Stimulated activated naive B cell treated with anti-CD40 and anti-IgM and Interleukin-4, amounts not matched to agents 10 μg/mL and 1 μg/mL and 100 μg/mL, for 72 hours (primary cell): ENCODE measurements at regions not wholly inside any gene's neighbourhood (a gene's known extent, or its start where the extent isn't known, plus 50 kb on each side); places are given as distances from the start of the nearest gene placed in this dataset.

Source experiments
- ATAC-seq, 2 donors: fragments of 150-1000 bp; cut with Tn5 transposase; replicated peaks; 2 replicates each; pipeline ENCODE4 v1.10.0; 2021; ENCODE audit warnings: moderate library complexity in 1 of 2
- DNase-seq: peaks from one replicate; pipeline ENCODE4 v3.0.0; 2021
- H3K27ac Mint-ChIP-seq: one replicate; pipeline ENCODE4 v1.8.0; 2022; ENCODE audit warnings: mild to moderate bottlenecking, mixed read lengths
- H3K27me3 Mint-ChIP-seq, 2 donors: one replicate each; pipeline ENCODE4 v1.8.0; 2022; ENCODE audit warnings: mixed read lengths in 2 of 2
- H3K36me3 Mint-ChIP-seq, 2 donors: one replicate each; pipeline ENCODE4 v1.8.0; 2022; ENCODE audit warnings: mixed read lengths in 2 of 2, mild to moderate bottlenecking in 1 of 2
- H3K4me1 Mint-ChIP-seq, 2 donors: one replicate each; pipeline ENCODE4 v1.8.0; 2022; ENCODE audit warnings: mixed read lengths in 2 of 2, mild to moderate bottlenecking in 1 of 2
- H3K4me3 Mint-ChIP-seq, 2 donors: one replicate each; pipeline ENCODE4 v1.8.0; 2022; ENCODE audit warnings: mild to moderate bottlenecking in 2 of 2, mixed read lengths in 2 of 2, moderate library complexity in 1 of 2
- H3K9me3 Mint-ChIP-seq, 2 donors: one replicate each; pipeline ENCODE4 v1.8.0; 2022; ENCODE audit warnings: mixed read lengths in 2 of 2, mild to moderate bottlenecking in 1 of 2

DNA sequence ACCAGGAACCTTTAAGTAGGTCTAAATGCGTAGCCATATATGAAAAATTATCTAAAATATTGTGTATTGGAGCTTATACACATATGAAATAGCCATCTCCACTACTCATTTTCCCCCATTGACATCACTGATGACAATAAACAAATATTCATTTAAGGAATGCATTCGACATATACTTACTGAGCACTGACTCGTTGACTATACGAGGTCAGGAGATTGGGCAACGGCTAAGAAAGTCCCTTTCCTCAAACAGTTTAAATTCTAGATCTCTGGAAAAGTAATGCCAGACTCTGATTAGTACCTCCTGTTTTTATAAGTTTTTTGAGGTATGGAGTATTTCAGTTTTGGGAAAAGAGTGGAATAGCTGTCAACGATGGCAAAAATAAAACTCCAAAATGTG, 139.4 kb upstream of the DIO2 start:
- Mint-ChIP-seq H3K4me1 (no peaks in the 10 kb centered on the region), H3K27ac (no peak overlapping the region), H3K4me3 (no peak overlapping the region), H3K36me3 (no peaks in the 10 kb centered on the region), H3K9me3 (peaks cover 0 to 3% of the 10 kb centered on the region in 2 donors), H3K27me3 (no peaks in the 10 kb centered on the region)
- DNase-seq (no peak), ATAC-seq (no peak)

DNA sequence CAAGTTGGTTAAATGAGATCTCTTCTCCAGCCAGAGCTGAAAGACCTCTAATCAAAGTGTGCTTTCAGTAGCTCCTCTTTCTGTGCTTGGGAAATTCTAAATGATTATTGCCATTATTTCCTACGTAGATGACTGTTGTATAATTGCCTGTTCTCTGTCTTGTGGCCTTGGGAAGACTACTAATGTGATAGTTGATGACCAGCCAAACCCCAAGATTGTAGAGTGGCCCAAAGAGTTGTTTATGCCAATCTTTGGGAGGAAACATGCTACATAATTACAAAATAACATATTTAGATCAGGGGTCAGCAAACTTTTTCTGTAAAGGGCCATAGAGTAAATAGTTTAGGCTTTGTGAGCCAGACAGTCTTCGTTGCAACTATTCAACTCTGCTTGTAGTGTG, 135.1 kb upstream of the DIO2 start:
- Mint-ChIP-seq H3K4me3 (no peak overlapping the region), H3K4me1 (no peaks in the 10 kb centered on the region), H3K27me3 (no peaks in the 10 kb centered on the region), H3K36me3 (no peaks in the 10 kb centered on the region), H3K27ac (no peak overlapping the region), H3K9me3 (peaks cover 0 to 3% of the 10 kb centered on the region in 2 donors)
- ATAC-seq (no peak), DNase-seq (no peak)

DNA sequence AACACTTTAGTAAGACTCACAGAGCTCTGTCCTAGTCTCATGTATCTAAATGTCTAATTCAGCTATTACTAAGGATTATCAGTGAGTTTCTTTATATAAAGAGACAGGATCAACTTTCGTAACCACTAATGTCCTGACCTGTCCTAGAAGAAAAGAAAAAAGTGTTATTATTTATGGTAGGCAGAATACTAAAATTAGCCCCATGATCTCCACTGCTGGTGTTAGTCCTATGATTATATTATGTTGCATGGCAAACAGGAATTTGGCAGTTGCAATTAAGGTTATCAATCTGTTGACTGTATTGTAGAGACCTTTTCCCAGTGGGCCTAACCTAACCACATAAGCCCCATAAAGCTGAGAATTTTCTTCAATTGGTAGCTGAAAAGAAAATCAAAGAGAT, 132.9 kb upstream of the DIO2 start:
- H3K9me3 Mint-ChIP-seq: peaks cover 5 to 6% of the 10 kb centered on the region in 2 donors
- ATAC-seq (no peak), DNase-seq (no peak)
- H3K27ac Mint-ChIP-seq: no peak overlapping the region
- H3K27me3 Mint-ChIP-seq: no peaks in the 10 kb centered on the region
- no peaks in the 10 kb centered on the region for H3K36me3 Mint-ChIP-seq
- H3K4me1 Mint-ChIP-seq: no peaks in the 10 kb centered on the region
- H3K4me3 Mint-ChIP-seq: no peak overlapping the region

DNA sequence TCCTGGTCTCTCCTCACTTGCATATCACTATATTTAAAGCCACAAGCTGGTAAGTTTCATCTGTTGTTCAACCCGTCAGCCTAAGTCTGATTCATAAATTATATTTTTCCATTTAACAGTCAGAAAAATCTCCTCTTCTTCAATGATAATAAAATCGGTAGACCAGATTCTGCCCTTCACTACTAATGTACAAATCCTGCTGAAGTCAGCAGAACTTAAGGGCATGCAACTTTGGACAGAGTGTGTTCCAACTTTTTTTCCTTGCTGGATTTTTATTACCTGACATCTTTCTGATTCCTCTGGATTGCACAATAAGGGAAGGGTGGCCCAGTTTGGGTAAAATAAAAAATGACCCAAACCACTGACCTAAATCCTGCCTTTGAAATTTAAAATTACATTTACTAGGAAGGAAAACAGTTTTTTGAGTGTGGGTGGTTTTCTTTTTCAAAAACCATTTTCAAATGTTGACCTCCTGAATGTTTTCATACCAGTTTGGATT, 125.4 kb upstream of the DIO2 start:
- Mint-ChIP-seq H3K9me3 (peaks cover 5 to 6% of the 10 kb centered on the region in 2 donors), H3K4me1 (no peaks in the 10 kb centered on the region), H3K36me3 (no peaks in the 10 kb centered on the region), H3K27me3 (no peaks in the 10 kb centered on the region), H3K27ac (no peak overlapping the region), H3K4me3 (no peak overlapping the region)
- ATAC-seq (no peak), DNase-seq (no peak)

DNA sequence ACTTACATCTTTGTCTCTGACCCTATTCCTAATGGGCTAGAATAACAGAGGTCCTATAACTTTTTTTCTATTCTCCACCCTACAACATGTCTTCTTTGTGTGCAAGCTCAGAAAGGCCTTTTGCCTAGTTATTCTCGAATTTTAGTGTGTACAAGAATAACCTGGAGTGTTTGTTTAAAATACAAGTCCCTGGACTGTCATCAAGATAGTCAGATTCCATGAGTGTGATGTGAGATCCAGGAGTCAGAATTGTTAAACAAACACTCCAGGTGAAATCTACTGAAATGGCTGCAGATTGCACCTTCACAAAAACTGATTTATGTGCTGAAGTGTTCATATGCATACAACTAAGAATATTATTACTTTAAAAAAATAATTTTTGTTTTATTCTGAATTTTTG, 114.4 kb upstream of the DIO2 start:
- Mint-ChIP-seq H3K27me3 (no peaks in the 10 kb centered on the region), H3K4me1 (no peaks in the 10 kb centered on the region), H3K4me3 (no peak overlapping the region), H3K36me3 (no peaks in the 10 kb centered on the region), H3K9me3 (peaks cover 0 to 6% of the 10 kb centered on the region in 2 donors), H3K27ac (no peak overlapping the region)
- no peak for ATAC-seq
- no peak for DNase-seq

DNA sequence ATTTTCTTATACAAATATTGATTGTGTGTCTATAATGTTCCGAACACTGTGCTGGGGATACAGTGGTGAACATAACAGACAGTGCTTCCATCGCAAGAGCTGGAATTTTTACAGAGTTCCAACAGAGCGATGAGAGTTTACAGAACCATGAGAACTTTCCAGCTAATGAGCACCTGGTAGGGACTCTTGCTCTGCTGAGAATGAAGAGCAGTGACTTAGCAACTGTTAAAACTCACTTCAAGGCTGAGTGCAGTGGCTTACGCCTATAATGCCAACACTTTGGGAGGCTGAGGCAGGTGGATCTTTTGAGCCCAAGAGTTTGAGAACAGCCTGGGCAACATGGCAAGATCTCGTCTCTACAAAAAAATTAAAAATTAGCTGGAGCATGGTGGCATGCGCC, 113.8 kb upstream of the DIO2 start:
- no peak overlapping the region for H3K4me3 Mint-ChIP-seq

DNA sequence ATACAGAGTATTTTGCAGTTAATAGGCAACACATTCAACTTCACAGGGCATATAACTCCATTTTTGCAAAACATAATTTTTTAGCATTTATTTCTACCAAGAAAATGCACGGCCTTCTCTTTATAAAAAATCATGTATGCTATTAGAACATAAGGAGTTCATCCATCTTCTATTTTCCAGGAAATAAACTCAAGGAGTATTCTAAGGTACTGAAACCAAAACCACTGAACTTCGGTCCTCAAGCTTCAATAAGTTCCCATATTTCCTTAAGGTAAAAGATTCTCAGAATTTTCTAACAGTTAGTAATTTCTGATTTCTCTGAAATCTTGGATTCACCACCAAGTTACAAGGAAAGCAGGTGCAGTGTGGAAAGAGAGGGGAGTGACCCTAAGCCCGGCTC, 113.3 kb upstream of the DIO2 start:
- ATAC-seq: no peak
- DNase-seq: no peak
- peaks cover 4 to 9% of the 10 kb centered on the region in 2 donors for H3K9me3 Mint-ChIP-seq
- H3K27me3 Mint-ChIP-seq: no peaks in the 10 kb centered on the region
- no peaks in the 10 kb centered on the region for H3K4me1 Mint-ChIP-seq
- no peak overlapping the region for H3K4me3 Mint-ChIP-seq
- no peaks in the 10 kb centered on the region for H3K36me3 Mint-ChIP-seq
- no peak overlapping the region for H3K27ac Mint-ChIP-seq

More for the DNA sequence above, 113.8 kb upstream of the DIO2 start:
- ATAC-seq (no peak), DNase-seq (no peak)
- peaks cover 0 to 6% of the 10 kb centered on the region in 2 donors for H3K9me3 Mint-ChIP-seq
- H3K36me3 Mint-ChIP-seq: no peaks in the 10 kb centered on the region
- no peak overlapping the region for H3K27ac Mint-ChIP-seq
- no peaks in the 10 kb centered on the region for H3K27me3 Mint-ChIP-seq
- H3K4me1 Mint-ChIP-seq: no peaks in the 10 kb centered on the region

DNA sequence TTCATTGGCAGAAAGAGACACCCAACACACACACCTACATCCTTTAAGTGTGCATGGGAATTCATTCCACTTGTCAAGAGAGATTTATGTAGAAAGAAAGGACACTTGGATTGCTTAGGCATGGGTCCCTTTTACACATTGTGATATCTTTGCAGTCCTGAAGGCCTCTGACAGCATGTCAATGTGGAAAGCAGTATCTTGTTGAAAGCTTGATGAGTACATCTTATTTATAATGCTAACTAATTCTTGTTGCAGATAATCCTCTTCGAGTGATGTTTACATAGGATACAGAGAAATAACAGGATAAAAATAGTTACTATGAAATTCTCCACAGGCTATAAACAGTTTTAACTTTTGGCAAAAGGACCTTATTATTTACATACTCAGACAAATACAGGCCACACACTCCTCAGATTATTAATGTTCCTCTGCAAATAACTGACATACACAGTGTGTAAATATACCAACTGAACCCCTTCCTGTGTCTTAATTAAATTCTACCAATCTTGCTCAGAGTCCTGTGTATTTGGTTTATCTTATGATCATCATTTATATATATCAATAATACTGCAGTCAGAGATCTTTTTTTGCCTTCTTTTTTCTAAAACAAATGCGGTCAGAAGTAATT, 111.8 kb upstream of the DIO2 start:
- Mint-ChIP-seq H3K4me1 (no peaks in the 10 kb centered on the region), H3K4me3 (no peak overlapping the region), H3K27me3 (no peaks in the 10 kb centered on the region), H3K9me3 (peaks cover 6 to 12% of the 10 kb centered on the region in 2 donors), H3K36me3 (no peaks in the 10 kb centered on the region), H3K27ac (no peak overlapping the region)
- DNase-seq (no peak), ATAC-seq (no peak)

DNA sequence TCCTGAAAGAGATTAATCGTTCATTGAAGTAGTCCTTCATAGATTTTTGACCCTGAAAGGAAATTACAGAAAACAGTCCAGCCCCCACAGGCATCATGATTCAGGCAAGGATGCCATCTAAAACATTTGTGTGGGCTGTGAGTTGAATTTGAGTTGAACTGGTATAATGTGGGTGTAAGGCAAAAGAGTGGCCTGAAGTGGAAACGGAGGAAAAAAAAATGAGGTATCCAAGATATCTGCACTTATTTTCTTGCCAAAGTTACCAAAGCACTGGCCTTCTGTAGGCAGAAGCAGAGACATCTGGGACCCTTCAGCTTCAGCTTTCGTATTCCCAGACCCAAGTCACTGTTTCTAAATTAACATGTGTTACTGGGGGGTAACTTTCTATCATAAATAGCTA, 105.1 kb upstream of the DIO2 start:
- H3K9me3 Mint-ChIP-seq: peaks cover 6 to 12% of the 10 kb centered on the region in 2 donors
- no peak overlapping the region for H3K4me3 Mint-ChIP-seq
- no peak for DNase-seq
- H3K36me3 Mint-ChIP-seq: no peaks in the 10 kb centered on the region
- H3K4me1 Mint-ChIP-seq: no peaks in the 10 kb centered on the region
- ATAC-seq: no peak
- H3K27ac Mint-ChIP-seq: no peak overlapping the region
- H3K27me3 Mint-ChIP-seq: no peaks in the 10 kb centered on the region

DNA sequence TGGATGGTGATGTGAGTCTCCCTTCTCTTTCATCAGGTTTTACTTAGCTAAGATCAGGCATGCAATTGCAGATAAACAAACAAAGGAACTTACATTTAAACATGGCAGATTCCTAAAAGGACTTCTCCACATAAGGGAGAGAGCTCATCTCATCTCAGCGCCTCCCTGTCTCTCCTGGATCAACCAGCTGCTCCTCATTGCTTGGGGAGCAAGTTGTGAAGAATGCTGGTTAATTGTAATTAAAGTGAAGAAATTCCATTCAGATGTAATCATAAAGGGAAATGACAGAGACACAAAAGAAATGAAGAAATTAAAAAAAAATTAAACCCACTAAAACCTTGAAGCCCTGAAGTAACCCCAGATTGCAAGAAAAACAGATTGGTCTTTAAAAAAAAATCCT, 104.4 kb upstream of the DIO2 start:
- no peaks in the 10 kb centered on the region for H3K36me3 Mint-ChIP-seq
- no peak overlapping the region for H3K27ac Mint-ChIP-seq
- H3K4me3 Mint-ChIP-seq: no peak overlapping the region
- ATAC-seq (no peak), DNase-seq (no peak)
- no peaks in the 10 kb centered on the region for H3K27me3 Mint-ChIP-seq
- H3K9me3 Mint-ChIP-seq: peaks cover 5 to 12% of the 10 kb centered on the region in 2 donors
- H3K4me1 Mint-ChIP-seq: no peaks in the 10 kb centered on the region

DNA sequence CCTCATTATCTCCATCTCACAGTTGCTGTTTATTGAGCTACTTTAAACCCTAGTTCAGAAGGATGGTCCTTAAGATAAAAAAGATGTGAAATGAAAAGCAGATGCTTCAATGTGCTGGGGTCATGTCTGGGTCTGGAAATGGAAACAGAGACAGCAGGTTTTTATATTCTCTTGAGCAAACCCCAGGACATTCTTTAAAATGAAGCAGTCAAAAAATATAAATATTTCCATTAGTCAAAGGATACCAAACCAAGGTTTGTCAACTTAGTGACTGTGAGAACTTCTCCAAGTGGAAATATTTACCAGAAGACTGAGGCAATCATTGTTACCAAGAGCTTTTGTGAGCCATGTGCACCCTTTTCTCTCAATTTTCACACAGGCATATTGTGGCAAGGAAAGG, 102.5 kb upstream of the DIO2 start:
- H3K9me3 Mint-ChIP-seq: peaks cover 1 to 4% of the 10 kb centered on the region in 2 donors
- no peak overlapping the region for H3K4me3 Mint-ChIP-seq
- no peak overlapping the region for H3K27ac Mint-ChIP-seq
- no peaks in the 10 kb centered on the region for H3K27me3 Mint-ChIP-seq
- no peaks in the 10 kb centered on the region for H3K4me1 Mint-ChIP-seq
- ATAC-seq (no peak), DNase-seq (no peak)
- H3K36me3 Mint-ChIP-seq: no peaks in the 10 kb centered on the region

DNA sequence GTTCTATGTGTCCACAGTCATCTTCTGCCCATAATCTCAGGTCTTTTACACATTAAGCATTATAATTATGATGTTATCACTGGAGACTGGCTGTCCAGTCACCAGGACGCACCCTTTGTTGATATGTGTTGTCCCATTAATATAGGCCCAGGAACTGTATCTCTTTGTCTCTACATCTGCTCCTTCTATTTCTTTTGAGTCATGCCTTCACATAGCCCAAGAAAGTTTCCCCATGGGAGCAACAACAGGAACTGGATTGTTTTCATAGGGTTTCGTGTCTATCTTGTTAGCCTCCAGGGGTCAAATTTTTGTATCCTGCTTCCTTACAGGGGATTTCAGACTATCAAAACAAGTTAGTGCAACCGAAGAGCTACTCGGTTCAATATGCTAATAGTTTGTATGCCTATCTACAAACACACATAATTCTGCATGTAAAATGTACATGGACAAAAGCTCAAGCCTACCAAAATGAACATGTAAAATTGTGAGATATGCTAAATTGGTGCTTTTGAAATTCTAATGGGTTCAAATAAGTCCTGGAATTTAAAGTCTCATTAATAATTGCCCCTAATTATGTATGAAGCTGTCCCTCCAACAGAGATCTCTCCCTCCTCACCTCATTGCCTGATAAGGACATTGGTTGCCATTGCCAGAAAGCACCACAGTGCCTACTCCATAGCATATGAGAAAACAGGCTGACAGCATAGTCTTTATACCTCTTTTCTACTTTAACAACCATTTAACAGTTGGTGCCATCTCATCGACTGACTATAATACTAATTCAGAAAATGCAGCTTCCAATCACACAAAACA, 99.8 kb upstream of the DIO2 start:
- DNase-seq: no peak
- no peak for ATAC-seq
- peaks cover 1 to 4% of the 10 kb centered on the region in 2 donors for H3K9me3 Mint-ChIP-seq
- no peak overlapping the region for H3K27ac Mint-ChIP-seq
- no peak overlapping the region for H3K4me3 Mint-ChIP-seq
- no peaks in the 10 kb centered on the region for H3K36me3 Mint-ChIP-seq
- H3K27me3 Mint-ChIP-seq: no peaks in the 10 kb centered on the region
- no peaks in the 10 kb centered on the region for H3K4me1 Mint-ChIP-seq

DNA sequence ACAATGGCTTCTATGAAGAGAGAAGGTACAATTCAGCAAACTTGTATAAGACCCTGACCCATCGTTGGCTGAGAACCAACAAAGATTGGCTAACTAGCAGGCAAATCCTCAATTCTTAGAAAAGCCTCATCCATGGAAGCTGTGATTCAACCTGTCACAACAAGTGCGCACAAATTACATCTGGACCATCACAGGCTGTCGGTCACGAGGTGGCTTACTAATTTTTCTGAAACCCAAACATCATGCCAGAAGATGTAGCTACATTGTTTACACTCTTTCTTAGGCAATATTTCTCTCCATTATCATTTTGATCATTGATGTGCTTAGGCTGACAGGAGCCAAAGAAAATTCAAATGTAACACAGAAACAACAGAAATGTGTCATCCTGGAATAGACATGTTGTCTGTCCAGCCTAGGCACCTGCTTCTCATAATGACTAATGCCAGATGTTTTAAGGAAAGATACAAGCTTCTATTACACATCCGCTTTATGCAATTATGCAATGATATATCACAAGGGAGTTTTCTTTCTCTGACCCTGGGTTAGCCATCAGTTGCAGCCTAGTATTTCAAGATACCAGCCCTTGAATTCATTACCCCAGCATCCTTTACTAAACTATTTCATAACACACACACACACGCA, 92.9 kb upstream of the DIO2 start:
- Mint-ChIP-seq H3K9me3 (peaks cover 0 to 1% of the 10 kb centered on the region in 2 donors), H3K27ac (no peak overlapping the region), H3K4me1 (no peaks in the 10 kb centered on the region), H3K27me3 (no peaks in the 10 kb centered on the region), H3K36me3 (no peaks in the 10 kb centered on the region), H3K4me3 (no peak overlapping the region)
- DNase-seq: no peak
- ATAC-seq: no peak

DNA sequence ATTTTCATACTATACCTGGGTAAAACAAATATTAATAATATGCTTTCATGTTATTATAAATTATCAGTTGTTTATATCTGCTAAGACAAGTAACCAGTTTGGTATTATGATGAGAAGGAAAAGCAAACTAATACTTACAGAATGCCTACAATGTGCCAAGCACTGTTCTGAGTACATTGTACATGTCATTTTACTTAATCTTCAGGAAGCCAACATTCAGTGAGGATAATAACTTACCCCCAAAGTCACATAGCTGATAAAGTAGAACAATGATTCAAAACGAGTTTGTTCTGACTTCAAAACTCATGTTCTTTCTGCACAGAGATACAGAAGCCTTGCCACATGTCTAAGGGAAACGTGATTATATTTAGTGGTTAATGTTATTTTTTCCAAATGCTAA, 89.0 kb upstream of the DIO2 start:
- Mint-ChIP-seq H3K27me3 (no peaks in the 10 kb centered on the region), H3K4me3 (no peak overlapping the region), H3K4me1 (no peaks in the 10 kb centered on the region), H3K27ac (no peak overlapping the region), H3K36me3 (no peaks in the 10 kb centered on the region), H3K9me3 (peaks cover 0 to 5% of the 10 kb centered on the region in 2 donors)
- ATAC-seq (no peak), DNase-seq (no peak)
